GM18867 (cell line): ENCODE measurements at regions not wholly inside any gene's neighbourhood (a gene's known extent, or its start where the extent isn't known, plus 50 kb on each side); places are given as distances from the start of the nearest gene placed in this dataset.

Source experiments
- ATAC-seq: cut with Tn5 transposase; IDR thresholded peaks from one replicate; pipeline ENCODE4 v1.9.1; 2021; ENCODE audit warnings: mild to moderate bottlenecking, moderate library complexity; ENCODE audit not compliant: unreplicated experiment

DNA sequence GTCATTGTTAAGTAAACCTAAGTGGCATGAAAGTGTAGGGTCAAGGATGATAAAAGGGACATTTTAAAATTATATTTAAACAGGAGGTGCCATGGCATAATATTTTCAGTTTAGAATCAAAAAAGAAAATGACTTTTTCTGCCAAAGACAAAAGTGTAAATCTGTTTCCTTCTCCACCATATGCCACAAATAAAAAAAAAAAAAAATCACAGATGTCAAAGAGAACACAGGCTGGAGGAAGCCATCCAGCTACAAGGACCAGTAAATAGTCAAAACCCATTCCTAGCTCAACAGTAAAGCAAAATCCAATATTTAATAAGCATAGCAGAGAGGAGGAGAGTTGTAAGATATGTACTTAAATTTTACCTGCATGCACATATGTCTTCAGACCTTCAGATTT lies 321.3 kb upstream of the TMEM229A start:
- ATAC-seq, result no peak

DNA sequence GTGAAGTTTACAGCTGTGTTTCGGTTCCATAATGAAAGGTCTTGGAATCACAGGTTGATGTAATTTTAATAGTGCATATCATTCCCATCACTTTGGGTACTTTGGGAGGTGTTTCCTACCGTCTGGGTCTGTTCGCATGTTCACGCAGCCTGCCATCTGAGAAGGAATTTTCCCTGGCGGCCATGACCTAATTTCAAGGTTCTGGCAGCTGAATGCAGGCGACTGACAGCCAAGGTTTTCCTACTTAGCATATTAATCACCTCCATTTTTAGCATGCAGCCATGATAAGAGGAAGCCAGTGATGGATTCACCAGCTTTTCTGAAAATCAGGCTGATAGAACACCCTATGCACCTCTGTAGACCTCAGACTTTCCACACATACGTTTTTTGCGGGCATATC lies 319.1 kb upstream of the TMEM229A start:
- no peak for ATAC-seq

DNA sequence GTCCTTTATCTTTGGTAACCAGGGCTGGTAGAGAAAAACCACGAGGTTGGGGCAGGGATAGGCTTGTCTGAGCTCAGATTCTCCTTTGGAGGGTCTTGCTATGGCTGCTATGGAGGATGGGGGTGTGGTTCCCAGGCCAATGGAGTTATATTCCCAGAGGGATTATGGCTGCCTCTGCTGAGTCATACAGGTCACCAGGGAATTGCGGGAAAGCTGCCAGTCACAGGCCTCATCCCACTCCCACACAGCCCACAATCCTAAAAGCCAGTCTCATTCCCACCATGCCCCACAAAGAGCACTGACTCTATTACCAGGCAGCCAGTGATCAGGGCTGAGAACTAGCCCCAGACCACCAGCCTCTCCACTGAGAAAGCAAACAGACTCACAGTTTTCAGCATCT lies 316.6 kb upstream of the TMEM229A start:
- no peak for ATAC-seq

- ATAC-seq, result no peak
These were observed 306.0 kb upstream of the TMEM229A start for GRCh38 chr7:124338861-124339260.

GRCh38 chr7:124330731-124331407 lies 298.0 kb upstream of the TMEM229A start:
- no peak for ATAC-seq

DNA sequence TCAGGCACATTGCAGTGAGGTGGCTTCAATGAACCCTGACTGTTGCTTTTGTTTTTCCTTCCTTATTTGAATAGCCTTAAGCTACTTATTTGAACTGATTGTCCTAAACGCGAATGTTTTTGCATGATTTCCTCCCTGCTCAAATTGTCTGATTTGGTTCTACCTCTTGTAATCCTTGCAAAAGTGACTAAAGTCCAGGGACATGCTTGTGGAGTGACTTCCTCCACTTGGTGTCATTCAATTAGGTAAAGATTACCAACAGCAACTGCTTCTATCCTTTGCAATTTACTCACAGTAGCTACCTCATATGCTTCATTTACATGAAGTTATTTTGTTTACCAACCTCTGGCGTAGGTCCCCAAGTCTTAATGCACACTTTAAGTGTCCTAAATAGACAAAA lies 295.9 kb upstream of the TMEM229A start:
- no peak for ATAC-seq

- no peak for ATAC-seq
These were observed 291.4 kb upstream of the TMEM229A start for GRCh38 chr7:124324262-124324661.

GRCh38 chr7:124323597-124323996 lies 290.7 kb upstream of the TMEM229A start:
- no peak for ATAC-seq

- ATAC-seq, result no peak
These were observed 289.7 kb upstream of the TMEM229A start for GRCh38 chr7:124322561-124322960.

- ATAC-seq, result no peak
These were observed 286.0 kb upstream of the TMEM229A start for GRCh38 chr7:124318721-124319450.

GRCh38 chr7:124310934-124311390 lies 278.1 kb upstream of the TMEM229A start:
- no peak for ATAC-seq

GRCh38 chr7:124308384-124308783 lies 275.5 kb upstream of the TMEM229A start:
- ATAC-seq, result no peak

DNA sequence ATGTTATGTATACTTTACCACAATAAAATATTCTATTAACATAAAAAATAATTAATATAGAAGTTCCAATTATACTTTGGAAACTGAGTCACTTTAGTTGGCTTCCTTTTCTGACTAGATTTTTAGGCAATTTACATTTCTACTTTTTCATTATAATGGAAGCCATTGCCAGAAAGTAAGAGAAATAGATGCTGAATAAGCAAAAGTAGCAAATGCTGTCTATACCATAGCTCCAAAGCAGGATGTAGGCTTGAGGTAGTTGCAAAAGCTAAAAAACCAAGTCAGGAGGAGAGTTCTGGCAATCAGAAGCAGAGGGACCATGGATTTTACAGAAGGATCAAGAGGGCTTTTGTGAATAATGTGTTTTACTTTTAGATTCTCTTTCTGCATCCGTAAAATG lies 262.4 kb upstream of the TMEM229A start:
- ATAC-seq, result no peak

DNA sequence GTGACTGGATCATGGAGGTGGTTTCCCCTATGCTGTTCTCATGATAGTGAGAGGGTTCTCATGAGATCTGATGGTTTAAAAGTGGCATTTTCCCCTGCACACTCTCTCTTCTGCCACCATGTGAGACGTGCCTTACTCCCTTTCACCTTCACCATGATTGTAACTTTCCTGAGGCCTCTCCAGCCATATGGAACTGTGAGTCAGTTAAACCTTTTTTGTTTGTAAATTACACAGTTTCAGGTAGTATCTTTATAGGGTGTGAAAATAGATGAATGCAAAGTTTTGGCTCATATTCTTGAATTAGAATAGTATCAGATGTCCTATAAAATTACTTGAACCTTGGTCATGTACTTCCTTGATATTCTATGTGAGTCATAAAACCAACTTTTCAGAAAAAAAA lies 252.1 kb upstream of the TMEM229A start:
- no peak for ATAC-seq

DNA sequence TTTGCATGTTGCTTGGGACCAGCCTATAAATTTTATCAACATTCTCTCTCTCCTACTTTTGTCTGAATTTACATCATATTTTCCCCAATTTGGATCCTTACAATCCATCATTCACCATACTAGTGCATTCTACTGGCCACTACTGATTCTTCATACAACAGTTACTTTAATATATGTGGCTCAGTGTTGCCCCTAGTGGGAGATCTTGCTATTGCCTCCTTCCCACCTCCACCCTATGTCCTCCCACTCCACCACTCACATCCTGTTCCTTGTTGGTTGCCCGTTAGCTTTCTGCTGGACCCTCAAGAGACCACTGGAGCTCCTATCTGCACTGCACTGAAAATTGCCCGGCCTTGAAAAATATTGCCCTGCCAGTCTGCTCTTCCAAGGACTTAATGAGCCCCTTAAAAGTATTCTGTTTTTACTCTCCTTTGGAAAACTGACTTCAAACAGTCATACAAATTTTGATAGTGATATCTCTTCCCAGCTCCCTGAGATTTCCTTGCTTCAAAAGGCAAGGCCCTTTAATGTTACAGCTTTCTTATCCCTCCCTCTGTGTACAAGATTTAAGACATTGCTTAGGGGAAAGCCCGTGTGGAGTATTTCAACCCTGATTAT lies 243.2 kb upstream of the TMEM229A start:
- peak; percentile 98 for ATAC-seq

DNA sequence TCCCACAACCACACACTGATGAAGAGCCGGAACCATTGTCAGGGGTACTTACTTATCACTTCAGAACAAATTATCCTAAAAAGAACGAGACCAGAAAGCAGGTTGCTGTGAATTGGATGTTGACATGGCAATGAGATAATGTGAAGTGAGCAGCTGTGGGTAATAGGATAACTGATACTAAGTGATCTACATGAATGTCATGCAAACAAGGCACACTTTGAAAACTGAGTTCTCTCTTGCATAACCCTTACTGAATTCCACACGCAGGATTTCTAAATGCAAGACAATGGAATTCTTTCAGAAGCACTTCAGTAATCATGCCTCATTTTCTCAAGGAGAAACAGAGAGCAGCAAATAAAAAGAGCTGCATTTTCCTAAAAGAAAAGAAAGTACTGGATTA lies 242.5 kb upstream of the TMEM229A start:
- ATAC-seq, result no peak

DNA sequence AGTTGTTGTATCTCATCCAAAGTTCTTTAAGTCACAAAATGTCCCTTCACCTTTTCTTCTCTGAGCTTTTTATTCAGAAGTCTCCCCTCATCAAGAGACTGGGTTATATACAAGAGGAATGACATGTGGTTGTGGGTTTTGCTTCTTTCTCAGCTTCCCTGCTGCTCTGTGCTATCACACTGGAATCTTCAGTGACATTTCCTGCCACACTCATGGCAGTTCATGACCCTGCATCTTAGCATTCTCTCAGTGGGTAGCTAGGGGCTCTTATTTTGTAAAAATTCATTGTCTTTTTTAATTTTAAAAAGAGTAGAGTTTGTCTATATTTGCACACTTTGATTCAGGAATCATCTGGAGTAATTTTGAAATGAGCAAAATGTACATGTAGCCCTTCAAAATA lies 236.9 kb upstream of the TMEM229A start:
- no peak for ATAC-seq

DNA sequence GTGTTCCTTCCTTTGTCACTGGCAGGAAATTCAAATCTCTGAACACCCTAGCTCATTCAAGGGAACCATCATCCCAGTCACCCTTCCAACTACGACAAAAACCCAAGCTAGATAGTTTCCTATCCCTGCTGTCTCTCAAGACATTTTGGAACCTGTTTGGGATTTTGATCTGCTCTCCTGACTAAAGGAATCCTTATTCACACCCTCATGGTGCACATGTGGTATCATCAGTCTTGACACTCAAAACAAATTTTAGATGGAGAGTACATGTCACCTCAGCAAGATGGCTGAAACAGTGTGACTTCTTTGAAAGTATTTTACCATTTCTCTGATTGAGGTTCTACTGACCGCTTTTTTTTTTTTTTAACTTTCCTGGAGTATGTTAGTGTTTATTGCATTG lies 234.3 kb upstream of the TMEM229A start:
- ATAC-seq, result no peak

DNA sequence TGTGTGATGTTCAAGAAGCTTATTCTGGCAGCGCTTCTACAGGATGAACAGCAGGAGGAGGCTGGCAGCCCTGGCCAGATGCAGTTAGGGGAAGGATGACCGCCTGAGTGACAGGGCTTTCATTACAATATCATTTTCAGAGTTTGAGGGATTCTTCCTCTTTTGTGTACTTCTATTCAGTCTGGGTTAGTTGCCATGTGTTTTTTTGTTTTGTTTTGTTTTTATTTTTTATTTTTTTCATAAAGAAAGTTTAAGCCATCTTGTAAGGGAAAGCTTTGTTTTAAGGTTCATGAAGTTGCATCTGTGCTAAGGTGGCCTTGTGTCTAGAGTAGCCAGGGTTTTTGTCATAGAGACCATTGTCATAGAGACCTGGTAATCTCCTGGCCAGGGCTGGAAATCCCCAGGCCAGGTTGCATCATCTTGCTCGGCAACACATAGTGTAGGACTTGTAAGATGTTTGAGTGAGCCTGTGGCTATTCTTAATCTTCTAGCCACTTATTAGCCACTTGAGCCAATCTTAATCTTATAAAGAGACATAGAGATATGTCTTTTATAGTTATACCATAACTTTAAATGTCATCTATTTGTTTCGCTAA lies 230.5 kb upstream of the TMEM229A start:
- peak; percentile 89 for ATAC-seq

DNA sequence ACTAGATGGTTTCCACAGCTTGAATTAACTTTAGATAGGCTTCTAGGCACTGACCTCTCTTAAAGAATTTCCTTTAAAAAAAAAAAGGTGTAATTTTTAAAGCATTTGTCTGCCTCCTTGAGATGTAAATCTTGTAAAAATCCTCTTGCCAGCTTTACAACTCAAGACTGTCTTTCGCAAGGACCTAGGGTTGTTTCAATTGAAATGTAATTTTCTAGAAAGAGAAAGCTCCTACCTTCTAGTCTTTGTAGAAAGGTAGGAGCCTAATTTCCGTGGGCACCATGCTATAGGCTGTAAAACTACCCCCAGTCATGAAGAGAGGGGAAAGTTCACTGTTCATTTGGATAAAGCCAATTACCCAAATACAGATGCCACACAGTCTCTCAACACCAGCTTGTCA lies 228.8 kb upstream of the TMEM229A start:
- ATAC-seq, result no peak

- ATAC-seq, result peak; percentile 51
These were observed 224.9 kb upstream of the TMEM229A start for GRCh38 chr7:124257638-124258308.
